NCI-H1417 treated with DMSO at 0.1 percent for 48 hours (cell line): ENCODE measurements at regions not wholly inside any gene's neighbourhood (a gene's known extent, or its start where the extent isn't known, plus 50 kb on each side); places are given as distances from the start of the nearest gene placed in this dataset.

ENCODE experiments used
- DNase-seq: peaks from one replicate; lab custom pipeline; 2025; lab: John Stamatoyannopoulos, UW

DNA sequence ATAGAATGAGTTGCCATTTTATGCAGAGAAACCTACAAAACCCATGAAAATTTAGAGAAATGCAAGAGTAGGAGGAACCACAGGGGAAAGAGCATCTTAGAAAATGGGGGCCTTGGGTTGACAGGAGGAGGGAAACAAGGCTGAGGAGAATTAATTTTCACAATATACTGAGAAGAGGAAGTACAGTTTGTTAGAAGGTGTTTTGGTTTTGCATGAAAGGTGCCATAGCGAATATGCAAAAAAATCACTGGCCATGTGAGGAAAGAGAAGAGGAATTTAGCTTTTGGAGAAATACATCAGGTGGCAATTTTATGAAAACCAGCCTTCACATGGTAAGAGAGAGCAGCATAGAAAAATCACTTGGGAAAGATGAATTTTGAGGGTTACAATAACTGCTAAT lies 413.9 kb upstream of the C2CD4B start:
- no peak for DNase-seq

DNA sequence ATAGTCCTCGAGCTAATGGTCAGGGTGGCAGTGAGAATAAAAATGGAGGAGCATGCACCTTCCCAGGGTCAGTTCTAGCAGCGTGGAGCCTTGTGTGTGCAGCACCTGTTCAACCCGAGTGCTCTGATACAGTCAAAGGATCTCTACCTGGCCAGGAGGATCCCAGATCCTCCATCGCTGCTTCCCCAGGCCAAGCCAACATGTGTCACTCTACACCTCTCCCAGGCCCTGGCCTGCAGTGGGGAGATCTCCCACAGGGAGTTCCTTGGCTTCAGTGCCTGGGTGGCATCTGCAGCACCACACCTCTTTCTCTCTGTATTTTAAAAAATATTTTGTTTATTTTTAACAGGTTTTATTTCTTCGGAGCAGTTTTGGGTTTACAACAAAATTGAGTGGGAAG lies 414.8 kb upstream of the C2CD4B start:
- DNase-seq = no peak

DNA sequence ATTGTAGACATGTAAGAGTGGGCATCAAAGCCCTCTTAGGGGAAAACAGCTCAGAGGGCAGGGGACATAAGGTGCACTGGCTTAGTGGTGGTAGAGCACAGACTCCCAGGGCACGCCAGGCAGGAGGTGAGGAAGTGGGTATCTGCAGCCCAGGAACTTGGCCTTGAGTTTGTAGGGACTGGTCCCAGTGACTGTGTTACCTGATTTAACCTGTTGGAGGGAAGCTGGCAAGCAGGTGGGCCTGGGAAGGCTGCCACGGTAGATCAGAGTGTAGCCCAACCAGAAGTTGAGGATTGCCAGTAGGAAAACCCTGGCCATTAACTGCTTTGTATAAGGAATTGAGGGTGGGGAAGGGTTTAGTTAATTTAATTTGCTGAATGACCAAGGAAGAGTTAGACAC lies 417.5 kb upstream of the C2CD4B start:
- no peak for DNase-seq

GRCh38 chr15:62584301-62585235 lies 419.5 kb upstream of the C2CD4B start:
- DNase-seq = no peak

GRCh38 chr15:62588938-62589670 lies 424.0 kb upstream of the C2CD4B start:
- DNase-seq = no peak

DNA sequence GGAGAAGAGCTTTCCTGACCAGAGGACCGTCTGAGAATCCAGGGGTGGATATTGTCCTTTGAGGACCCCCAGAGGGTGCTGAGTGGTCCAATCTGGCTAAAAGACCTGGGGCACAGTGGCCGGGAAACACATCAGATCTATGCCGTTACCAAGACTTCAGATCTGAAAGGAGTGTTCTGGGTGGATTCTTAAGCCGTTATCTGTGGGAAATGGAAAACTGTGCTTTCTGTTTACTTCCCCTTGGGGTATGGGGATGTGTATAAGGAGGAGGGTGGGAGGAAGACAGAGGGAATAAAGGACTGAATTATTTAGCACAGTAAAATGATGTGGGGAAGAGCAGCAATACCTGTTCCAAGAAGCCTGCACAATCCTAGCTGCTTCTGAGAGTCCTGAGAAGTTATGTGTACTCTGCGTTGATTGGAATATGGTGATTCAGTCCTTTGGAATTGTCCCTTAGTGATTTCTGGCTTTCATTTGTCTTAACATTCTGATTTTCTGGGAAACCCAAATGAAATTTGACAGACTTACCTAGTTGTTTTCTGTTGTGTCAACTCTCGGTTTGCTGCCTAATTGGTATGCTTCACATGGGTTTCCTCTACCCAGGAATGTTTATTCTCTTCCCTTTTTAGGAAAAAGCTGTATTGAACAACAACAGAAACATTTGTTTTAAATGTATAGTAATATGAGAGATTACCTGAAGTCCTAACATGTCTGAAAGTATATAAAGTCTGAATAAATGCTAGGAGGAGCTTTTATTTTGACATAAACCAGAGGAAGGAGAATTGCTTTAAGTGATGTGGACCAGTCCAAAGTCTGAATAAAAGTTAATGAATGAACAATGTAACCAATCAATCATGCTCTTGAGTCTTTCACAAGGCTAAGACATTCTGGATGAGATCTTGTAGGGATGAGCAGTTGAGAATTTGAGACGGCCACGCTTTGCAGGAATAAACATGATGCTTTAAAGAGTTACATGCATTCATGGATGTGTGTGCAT lies 427.1 kb upstream of the C2CD4B start:
- DNase-seq = no peak

DNA sequence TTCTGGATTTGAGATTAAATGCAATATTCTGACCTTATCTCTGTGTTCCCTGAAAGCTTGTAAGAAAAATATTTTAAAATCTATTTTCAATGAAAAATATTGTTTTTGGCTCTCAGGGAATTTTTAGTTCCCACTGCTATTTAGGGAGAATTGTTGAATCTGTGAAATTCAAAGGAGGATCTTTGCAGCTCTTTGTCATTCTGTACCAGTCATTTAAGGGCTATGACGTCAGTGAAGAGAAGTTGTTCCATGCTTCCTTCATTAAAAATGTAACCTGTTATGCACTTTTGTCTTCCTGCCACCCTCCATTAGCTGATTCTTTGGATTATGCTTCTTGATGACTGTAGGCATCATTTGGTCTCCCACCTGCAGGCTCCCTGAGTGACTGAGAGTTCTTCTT lies 427.8 kb upstream of the C2CD4B start:
- DNase-seq = no peak

DNA sequence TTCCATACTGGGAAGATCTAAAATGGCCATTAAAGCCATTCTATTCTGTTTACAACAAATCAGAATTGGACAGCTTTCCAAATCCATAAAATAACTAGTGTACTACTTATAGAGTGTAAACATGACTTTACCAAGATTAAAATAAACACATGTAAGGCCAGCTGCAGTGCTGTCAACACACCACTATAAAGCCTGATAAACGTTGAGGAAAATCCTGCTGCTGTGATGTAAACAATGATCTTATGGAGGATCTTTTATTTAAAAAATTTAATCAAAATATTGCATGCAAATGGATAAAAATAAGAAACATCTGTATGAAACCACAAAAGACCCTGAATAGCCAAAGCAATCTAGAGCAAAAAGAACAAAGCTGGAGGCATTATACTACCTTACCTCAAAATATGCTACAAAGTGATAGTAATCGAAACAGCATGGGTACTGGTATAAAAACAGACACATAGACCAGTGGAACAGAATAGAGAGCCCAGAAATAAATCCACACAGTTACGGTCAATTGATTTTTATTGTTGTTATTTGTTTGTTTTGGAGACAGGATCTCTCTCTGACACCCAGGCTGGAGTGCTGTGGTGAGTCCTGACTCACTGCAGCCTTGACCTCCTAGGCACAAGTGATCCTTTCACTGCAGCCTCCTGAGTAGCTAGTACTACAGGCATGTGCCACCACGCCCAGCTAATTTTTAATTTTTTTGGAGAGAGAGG lies 428.8 kb upstream of the C2CD4B start:
- no peak for DNase-seq

DNA sequence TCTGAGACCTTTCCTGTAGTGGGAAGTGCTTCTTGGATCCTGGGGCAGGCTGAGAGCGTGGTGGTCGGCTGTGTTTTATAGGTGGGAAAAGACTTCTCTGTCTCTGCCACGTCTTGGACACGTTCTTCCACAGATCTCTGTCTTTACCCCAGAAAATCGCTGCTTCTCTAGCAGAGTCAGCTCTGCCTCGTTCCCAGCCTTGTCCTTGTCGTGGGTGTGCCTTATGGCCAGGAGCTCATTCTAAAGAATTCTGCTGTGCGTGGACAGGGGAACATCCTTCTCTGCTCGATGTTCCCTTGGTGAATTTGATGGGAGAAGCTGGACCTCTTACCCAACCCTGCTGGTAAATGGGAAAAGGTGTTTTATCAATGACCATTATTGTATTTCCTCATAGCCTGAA lies 433.1 kb upstream of the C2CD4B start:
- no peak for DNase-seq

GRCh38 chr15:62599791-62600777 lies 435.0 kb upstream of the C2CD4B start:
- no peak for DNase-seq

DNA sequence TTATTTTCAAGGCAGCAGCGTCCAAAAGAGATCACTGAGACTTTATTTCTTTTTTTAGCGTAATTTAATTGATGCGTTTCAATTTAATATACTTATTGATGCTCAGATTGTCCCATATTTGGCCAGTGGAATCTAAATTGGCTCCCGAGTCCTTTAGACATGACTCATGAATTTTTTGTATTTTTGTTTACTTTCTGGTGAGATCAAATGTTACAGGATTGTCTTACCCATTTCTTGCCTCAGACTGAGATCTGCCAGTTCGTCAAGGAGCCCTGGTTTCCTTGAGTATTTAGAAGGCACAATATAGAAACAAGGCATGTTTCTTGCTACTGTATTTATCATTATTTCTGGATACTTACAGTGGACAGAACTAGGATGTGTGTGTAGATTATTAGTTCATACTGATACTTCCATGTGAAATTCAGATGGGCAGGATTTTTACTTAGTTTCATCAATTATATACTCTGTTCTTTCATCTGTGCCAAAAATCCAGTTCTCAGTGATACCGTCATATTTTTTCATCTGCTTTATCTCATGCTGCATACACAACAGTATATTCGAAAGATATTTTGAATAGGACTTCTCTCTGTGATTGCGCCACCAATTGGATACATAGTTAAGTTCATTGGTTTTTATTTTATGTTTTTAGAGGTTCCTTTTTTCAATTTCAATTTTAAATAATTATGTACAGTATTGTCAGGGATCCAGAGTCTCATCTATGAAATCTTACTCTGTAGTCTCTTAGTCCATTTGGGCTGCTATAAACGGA lies 436.9 kb upstream of the C2CD4B start:
- no peak for DNase-seq

DNA sequence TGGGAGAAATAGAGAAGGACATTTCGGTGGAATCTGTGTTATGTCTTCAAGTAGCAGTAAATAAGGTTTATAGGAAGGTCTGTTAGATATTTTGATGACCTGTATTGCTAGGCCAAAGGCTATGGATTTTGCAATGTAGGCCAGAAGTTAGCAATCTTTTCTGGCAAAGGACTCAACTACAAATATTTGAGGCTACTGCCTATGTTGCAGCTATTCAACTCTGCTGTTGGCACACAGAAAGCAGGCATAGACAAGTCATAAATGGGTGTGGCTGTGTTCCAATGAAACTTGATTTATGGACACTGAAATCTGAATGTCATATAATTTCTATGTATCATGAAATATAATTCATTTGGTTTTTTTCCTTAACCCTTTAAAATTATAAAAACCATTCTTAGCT lies 438.7 kb upstream of the C2CD4B start:
- DNase-seq = no peak

- DNase-seq = no peak
Observed at GRCh38 chr15:62605282-62605681, 437.3 kb upstream of the TPM1 start.

DNA sequence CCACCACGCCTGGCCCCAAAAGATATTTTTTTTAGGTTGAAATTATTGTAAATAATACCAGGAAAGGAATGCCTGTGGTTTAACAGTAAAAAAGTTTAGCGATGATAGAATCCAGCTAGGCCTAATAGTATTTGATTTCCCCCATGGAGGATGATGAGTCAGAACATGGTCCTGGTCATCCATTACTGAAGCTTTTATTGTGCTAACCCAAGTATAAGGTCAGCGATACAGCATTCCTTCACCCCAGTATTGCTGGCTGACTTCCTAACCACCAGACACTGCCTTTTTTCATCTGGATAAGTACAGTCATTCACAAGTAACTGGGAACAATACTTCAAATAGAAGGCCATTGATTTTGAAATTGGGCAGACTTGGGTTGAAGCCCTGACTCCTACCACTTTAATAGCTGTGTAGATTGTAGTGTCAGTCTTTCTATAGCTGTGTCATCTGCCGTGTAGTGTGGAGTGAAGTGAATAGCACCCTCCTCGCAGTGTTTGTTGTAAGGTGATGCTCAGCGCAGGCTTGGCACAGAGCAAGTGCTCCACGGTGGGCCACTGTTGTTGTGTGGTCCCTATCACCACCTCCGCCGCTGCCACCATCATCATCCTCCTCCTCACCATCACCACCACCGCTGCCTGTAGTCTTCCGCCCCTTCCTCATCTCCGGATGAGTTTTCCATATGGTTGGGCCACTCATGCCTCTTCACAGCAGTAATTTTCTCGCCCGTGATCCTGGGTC lies 436.0 kb upstream of the TPM1 start:
- DNase-seq = no peak

DNA sequence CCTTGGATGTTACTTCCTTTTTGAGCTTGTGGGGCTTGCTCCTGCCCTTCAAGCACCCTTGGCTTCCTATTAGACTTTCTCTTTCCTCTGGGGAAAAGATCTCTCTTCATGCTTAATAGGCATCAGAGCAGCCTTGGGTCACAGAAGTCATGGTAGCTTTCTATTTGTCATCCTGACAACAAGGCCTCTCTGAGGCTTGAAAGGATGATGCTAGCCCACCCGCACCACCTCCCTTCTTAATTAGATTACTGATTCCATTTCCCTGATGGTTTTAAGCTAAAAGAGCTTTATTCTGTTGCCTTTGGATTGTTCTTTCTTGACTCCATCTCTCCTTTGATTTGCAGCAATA lies 435.5 kb upstream of the TPM1 start:
- no peak for DNase-seq

GRCh38 chr15:62607643-62608042 lies 434.9 kb upstream of the TPM1 start:
- DNase-seq = no peak

GRCh38 chr15:62608369-62608768 lies 434.2 kb upstream of the TPM1 start:
- DNase-seq = no peak

GRCh38 chr15:62610265-62610869 lies 432.2 kb upstream of the TPM1 start:
- DNase-seq = no peak
